HG02981 (cell line): ENCODE measurements at regions not wholly inside any gene's neighbourhood (a gene's known extent, or its start where the extent isn't known, plus 50 kb on each side); places are given as distances from the start of the nearest gene placed in this dataset.
"Not testable (repeated sequence)": the region's sequence is repeated elsewhere in the genome, so short reads cannot be mapped to it uniquely, and the experiment has no call there.

Experiments used
- ATAC-seq: cut with Tn5 transposase; IDR thresholded peaks from one replicate; pipeline ENCODE4 v1.9.1; 2021; ENCODE audit warnings: mild to moderate bottlenecking, moderate library complexity; ENCODE audit not compliant: unreplicated experiment

DNA sequence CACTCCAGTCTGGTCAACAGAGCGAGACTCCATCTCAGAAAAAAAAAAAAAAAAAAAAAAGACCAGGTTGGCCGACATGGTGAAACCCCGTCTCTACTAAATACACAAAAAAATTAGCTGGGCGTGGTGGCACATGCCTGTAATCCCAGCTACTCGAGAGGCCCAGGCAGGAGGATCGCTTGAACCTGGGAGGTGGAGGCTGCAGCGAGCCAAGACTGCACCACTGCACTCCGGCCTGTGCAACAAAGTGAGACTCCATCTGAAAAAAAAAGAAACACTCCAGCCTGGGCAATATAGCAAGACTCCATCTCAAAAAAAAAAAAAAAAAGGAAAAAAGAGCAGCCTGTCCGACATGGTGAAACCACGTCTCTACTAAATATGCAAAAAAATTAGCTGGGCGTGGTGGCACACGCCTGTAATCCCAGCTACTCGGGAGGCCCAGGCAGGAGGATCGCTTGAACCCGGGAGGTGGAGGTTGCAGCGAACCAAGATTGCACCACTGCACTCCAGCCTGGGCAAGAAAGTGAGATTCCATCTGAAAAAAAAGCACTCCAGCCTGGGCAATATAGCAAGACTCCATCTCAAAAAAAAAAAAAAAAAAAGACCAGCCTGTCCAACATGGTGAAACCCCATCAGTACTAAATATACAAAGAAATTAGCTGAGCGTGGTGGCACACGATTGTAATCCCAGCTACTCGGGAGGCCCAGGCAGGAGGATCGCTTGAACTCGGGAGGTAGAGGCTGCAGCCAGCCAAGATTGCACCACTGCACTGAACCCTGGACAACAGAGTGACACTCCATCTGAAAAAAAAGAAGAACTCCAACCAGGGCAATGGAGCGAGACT lies 343.3 kb upstream of the PLGLB2 start:
- ATAC-seq: not testable (repeated sequence)

- not testable (repeated sequence) for ATAC-seq
These were observed 342.2 kb upstream of the PLGLB2 start for GRCh38 chr2:87405531-87406216.

DNA sequence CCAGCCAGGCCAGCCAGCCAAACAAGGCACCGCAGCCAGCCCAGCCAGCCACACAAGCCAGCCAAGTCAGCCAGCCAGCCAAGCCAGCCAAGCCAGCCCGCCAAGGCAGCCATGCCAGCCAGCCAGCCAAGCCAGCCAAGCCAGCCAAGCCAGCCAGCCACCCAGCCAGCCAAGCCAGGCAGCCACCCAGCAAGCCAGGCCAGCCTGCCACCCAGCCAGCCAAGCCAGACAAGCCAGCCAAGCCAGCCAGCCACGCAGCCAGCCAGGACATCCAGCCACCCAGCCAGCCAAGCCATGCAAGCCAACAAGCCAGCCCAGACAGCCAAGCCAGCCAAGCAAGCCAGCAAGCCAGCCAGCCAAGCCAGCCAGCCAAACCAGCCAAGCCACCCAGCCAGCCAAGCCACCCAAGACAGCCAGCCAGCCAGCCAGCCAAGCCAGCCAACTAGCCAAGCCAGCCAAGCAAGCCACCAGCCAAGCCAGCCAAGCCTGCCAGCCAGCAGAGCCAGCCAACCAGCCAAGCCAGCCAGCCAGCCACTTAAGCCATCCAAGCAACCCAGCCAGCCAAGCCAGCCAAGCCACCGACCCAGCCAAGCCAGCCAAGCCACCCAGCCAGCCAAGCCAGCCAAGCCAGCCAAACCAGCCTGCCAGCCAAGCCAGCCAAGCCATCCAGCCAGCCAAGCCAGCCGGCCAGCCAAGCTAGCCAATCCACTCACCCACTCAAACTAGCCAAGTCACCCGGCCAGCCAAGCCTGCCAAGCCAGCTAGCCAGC lies 341.3 kb upstream of the PLGLB2 start:
- not testable (repeated sequence) for ATAC-seq

DNA sequence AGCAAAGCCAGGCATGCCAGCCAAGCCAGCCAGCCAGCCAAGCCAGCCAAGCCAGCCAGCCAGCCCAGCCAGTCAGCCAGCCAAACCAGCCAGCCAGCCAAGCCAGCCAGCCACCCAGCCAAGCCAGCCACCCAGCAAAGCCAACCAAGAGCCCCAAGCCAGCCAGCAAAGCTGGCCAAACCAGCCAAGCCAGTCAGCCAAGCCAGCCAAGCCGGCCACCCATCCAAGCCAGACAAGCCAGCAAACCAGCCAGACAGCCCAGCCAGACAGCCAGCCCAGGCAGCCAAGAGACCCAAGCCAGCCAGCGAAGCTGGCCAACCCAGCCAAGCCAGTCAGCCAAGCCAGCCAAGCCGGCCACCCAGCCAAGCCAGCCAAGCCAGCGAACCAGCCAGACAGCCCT lies 338.3 kb upstream of the PLGLB2 start:
- not testable (repeated sequence) for ATAC-seq

- not testable (repeated sequence) for ATAC-seq
These were observed 337.5 kb upstream of the PLGLB2 start for GRCh38 chr2:87410371-87410770.

- ATAC-seq: not testable (repeated sequence)
These were observed 335.7 kb upstream of the PLGLB2 start for GRCh38 chr2:87412036-87412820.

GRCh38 chr2:87414331-87414730 lies 333.6 kb upstream of the PLGLB2 start:
- not testable (repeated sequence) for ATAC-seq

DNA sequence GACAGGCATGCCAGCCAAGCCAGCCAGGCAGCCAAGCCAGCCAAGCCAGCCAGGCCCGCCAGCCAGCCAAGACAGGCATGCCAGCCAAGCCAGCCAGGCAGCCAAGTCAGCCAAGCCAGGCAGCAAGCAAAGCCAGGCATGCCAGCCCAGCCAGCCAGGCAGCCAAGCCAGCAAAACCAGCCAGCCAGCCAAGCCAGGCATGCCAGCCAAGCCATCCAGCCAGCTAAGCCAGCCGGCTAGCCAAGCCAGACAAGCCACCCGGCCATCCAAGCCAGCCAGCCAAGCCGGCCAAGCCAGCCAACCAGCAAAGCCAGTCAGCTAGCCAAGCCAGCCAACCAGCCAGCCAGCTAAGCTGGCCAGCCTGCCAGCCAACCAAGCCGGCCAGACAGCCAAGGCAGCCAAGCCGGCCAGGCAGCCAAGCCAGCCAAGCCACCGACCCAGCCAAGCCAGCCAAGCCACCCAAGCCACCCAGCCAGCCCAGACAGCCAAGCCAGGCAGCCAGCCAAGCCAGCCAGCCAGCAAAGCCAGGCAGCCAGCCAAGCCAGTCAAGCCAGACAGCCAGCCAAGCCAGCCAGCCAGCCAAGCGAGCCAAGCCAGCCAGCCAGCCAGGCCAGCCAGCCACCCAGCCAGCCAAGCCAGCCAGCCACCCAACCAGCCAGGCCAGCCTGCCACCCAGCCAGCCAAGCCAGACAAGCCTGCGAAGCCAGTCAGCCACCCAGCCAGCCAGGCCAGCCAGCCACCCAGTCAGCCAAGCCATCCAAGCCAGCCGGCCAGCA lies 332.9 kb upstream of the PLGLB2 start:
- ATAC-seq: not testable (repeated sequence)

- ATAC-seq: not testable (repeated sequence)
These were observed 332.2 kb upstream of the PLGLB2 start for GRCh38 chr2:87415586-87416265.

DNA sequence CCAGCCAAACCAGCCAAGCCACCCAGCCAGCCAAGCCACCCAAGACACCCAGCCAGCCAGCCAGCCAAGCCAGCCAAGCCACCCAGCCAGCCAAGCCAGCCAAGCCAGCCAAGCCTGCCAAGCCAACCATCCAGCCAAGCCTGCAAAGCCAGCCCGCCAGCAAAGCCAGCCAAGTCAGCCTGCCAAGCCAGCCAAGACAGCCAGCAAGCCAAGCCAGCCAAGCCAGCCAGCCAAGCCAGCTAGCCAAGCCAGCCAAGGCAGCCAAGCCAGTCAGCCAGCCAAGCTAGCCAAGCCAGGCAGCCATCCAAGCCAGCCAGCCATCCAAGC lies 331.7 kb upstream of the PLGLB2 start:
- ATAC-seq: not testable (repeated sequence)

DNA sequence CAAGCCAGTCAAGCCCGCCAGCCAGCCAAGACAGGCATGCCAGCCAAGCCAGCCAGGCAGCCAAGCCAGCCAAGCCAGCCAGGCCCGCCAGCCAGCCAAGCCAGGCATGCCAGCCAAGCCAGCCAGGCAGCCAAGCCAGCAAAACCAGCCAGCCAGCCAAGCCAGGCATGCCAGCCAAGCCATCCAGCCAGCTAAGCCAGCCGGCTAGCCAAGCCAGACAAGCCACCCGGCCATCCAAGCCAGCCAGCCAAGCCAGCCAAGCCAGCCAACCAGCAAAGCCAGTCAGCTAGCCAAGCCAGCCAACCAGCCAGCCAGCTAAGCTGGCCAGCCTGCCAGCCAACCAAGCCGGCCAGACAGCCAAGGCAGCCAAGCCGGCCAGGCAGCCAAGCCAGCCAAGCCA lies 330.7 kb upstream of the PLGLB2 start:
- ATAC-seq: not testable (repeated sequence)

- ATAC-seq: not testable (repeated sequence)
These were observed 329.9 kb upstream of the PLGLB2 start for GRCh38 chr2:87417742-87418567.

DNA sequence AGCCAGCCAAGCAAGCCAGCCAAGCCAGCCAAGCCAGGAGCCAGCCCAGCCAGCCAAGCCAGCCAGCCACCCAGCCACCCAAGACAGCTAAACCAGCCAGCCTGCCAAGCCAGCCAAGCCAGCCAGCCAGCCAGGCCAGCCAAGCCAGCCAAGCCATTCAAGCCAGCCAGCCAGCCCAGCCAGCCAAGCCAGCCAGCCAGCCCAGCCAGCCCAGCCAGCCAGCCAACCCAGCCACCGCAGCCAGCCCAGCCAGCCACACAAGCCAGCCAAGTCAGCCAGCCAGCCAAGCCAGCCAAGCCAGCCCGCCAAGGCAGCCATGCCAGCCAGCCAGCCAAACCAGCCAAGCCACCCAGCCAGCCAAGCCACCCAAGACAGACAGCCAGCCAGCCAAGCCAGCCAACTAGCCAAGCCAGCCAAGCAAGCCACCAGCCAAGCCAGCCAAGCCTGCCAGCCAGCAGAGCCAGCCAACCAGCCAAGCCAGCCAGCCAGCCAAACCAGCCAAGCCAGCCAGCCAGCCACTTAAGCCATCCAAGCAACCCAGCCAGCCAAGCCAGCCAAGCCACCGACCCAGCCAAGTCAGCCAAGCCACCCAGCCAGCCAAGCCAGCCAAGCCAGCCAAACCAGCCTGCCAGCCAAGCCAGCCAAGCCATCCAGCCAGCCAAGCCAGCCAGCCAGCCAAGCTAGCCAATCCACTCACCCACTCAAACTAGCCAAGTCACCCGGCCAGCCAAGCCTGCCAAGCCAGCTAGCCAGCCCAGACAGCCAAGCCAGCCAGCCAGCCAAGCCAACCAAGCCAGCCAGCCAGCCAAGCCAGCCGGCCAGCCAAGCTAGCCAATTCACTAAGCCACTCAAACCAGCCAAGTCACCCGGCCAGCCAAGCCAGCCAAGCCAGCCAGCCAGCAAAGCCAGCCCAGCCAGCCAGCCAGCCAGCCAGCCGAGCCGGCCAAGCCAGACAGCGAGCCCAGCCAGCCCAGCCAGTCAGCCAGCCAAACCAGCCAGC lies 328.8 kb upstream of the PLGLB2 start:
- not testable (repeated sequence) for ATAC-seq

- not testable (repeated sequence) for ATAC-seq
These were observed 327.9 kb upstream of the PLGLB2 start for GRCh38 chr2:87419980-87420379.

- not testable (repeated sequence) for ATAC-seq
These were observed 326.9 kb upstream of the PLGLB2 start for GRCh38 chr2:87420954-87421353.

- ATAC-seq: not testable (repeated sequence)
These were observed 323.8 kb upstream of the PLGLB2 start for GRCh38 chr2:87423796-87424762.
